ENCODE measurements at regions not wholly inside any gene's neighbourhood (a gene's known extent, or its start where the extent isn't known, plus 50 kb on each side); places are given as distances from the start of the nearest gene placed in this dataset.

DNA sequence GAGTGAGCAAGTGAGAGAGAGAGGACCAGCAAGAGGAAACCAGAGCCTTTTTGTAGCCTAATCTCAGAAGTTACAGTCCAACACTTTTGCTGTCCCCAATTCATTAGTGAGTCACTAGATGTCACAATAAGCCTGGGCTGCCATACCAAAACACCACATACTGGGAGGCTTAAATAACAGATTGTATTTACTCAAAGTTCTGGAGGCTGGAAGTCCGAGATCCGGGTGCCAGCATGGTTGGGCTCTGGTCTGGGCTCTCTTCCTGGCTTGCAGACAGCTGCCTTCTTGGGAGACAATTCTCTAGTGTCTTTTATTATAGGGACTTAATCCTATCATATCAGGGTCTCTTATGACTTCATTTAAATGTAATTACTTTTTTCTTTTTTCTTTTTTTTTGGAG lies 50.7 kb upstream of the FERMT1 start:
- ATAC-seq (no peak), DNase-seq (no peak)
- H3K4me3 Mint-ChIP-seq = no peak overlapping the region
- H3K9me3 ChIP-seq (ENCODE audit: control insufficient read depth, insufficient read depth, low read length) = no peaks in the 10 kb centered on the region
- H3K36me3 ChIP-seq (ENCODE audit: control insufficient read depth, insufficient read depth, low read length) = no peaks in the 10 kb centered on the region
- peaks cover 0 to 15% of the 10 kb centered on the region in 2 donors for H3K27me3 Mint-ChIP-seq (ENCODE audit: low read depth in 2 of 2)
- intact Hi-C loops (cut with micrococcal nuclease) = no loop called here
- no peak overlapping the region for H3K4me3 ChIP-seq (ENCODE audit: low read length)
- no peak overlapping the region for H3K27ac Mint-ChIP-seq
- H3K4me1 Mint-ChIP-seq = no peaks in the 10 kb centered on the region
- 92% methylated on average over 2 of the region's 2 CpGs for WGBS (ENCODE audit: insufficient coverage)
- H3K4me1 ChIP-seq (ENCODE audit: control insufficient read depth, insufficient read depth, low read length) = no peaks in the 10 kb centered on the region
- H3K9me3 Mint-ChIP-seq = peaks cover 0 to 2% of the 10 kb centered on the region in 2 donors
- no peak overlapping the region for H3K27ac ChIP-seq (ENCODE audit: low read length)
- TF ChIP-seq, protein P1, sequence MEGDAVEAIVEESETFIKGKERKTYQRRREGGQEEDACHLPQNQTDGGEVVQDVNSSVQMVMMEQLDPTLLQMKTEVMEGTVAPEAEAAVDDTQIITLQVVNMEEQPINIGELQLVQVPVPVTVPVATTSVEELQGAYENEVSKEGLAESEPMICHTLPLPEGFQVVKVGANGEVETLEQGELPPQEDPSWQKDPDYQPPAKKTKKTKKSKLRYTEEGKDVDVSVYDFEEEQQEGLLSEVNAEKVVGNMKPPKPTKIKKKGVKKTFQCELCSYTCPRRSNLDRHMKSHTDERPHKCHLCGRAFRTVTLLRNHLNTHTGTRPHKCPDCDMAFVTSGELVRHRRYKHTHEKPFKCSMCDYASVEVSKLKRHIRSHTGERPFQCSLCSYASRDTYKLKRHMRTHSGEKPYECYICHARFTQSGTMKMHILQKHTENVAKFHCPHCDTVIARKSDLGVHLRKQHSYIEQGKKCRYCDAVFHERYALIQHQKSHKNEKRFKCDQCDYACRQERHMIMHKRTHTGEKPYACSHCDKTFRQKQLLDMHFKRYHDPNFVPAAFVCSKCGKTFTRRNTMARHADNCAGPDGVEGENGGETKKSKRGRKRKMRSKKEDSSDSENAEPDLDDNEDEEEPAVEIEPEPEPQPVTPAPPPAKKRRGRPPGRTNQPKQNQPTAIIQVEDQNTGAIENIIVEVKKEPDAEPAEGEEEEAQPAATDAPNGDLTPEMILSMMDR (IDR thresholded peaks at IDR 0.05) = no peak
- H3K27me3 ChIP-seq (ENCODE audit: control insufficient read depth, insufficient read depth, low read length) = no peaks in the 10 kb centered on the region
- no peaks in the 10 kb centered on the region for H3K36me3 Mint-ChIP-seq

All from natural killer cell (primary cell).